HepG2 (cell line): ENCODE measurements at regions not wholly inside any gene's neighbourhood (a gene's known extent, or its start where the extent isn't known, plus 50 kb on each side); places are given as distances from the start of the nearest gene placed in this dataset.

Experiments used
- FOXK2 ChIP-seq: fragments of 450-650 bp; IDR thresholded peaks from 2 replicates; pipeline ENCODE4 v1.6.1; 2016
- TFE3 ChIP-seq: IDR thresholded peaks from 2 replicates; pipeline ENCODE4 v1.6.1; 2016
- ZFP41 ChIP-seq: sonication (generic); formaldehyde crosslinking; IDR thresholded peaks from 2 replicates; pipeline ENCODE4 v1.4.0; 2020; ENCODE audit warnings: mild to moderate bottlenecking, missing genetic modification reagents, borderline replicate concordance

DNA sequence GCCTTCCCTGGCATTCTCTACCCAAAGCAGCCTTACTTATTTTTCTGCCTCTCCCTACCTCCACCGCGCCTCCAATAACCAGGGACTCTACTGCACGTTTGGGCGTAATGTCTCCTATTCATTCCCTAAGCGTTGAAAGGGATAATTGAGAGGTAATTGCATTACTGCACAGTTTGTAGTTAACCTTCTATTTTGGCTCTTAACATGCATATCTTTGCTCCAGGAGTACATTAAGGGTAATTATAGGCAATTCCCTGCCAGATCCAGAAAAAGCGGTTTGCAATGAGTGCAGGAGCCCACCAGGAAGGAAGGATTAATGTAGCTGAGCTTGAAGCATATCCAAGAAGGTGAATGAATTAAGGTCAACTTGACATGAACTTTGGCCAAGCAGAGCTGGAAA lies 558.4 kb downstream of the TYW1 start:
- TF ChIP-seq ZFP41 (CRISPR knock-in tag) (no peak), TFE3 (CRISPR knock-in tag) (no peak), FOXK2 (no peak)
